Neural cell (in vitro differentiated cells): ENCODE measurements at regions not wholly inside any gene's neighbourhood (a gene's known extent, or its start where the extent isn't known, plus 50 kb on each side); places are given as distances from the start of the nearest gene placed in this dataset.

Experiments
- H2AFZ ChIP-seq: fragments of 200-600, 300-800 bp; sonication (generic), shearing (Covaris generic); 2 replicates; pipeline ENCODE4 v1.6.0; 2014; ENCODE audit warnings: low read depth, mild to moderate bottlenecking, antibody characterized with exemption, low read length, moderate library complexity
- H3F3A ChIP-seq: fragments of 200-600 bp; shearing (Covaris generic); 2 replicates; pipeline ENCODE4 v1.6.1; 2016; ENCODE audit warnings: mild to moderate bottlenecking, moderate library complexity, mixed read lengths, antibody characterized with exemption, low read length; ENCODE audit not compliant: insufficient read depth, poor library complexity, severe bottlenecking
- H3K27ac ChIP-seq: fragments of 200-600, 300-800 bp; sonication (generic), shearing (Covaris generic); 2 replicates; pipeline ENCODE4 v1.5.1; 2014; ENCODE audit warnings: mild to moderate bottlenecking, low read length, moderate library complexity
- H3K27me3 ChIP-seq: fragments of 300-800, 200-600 bp; sonication (generic), shearing (Covaris generic); 2 replicates; pipeline ENCODE4 v1.6.0; 2014; ENCODE audit warnings: mild to moderate bottlenecking, low read depth, low read length, moderate library complexity; ENCODE audit not compliant: insufficient read depth
- H3K36me3 ChIP-seq: fragments of 300-800, 200-600 bp; sonication (generic), shearing (Covaris generic); 2 replicates; pipeline ENCODE4 v1.5.1; 2014; ENCODE audit warnings: mild to moderate bottlenecking, antibody characterized with exemption, low read length, moderate library complexity; ENCODE audit not compliant: insufficient read depth
- H3K4me2 ChIP-seq: fragments of 300-800, 200-600 bp; sonication (generic), shearing (Covaris generic); 2 replicates; pipeline ENCODE4 v1.6.0; 2014; ENCODE audit warnings: mild to moderate bottlenecking, low read length
- H3K4me3 ChIP-seq: fragments of 300-800, 200-600 bp; sonication (generic), shearing (Covaris generic); 2 replicates; pipeline ENCODE4 v1.5.1; 2014; ENCODE audit warnings: mild to moderate bottlenecking, low read length, moderate library complexity
- H3K79me2 ChIP-seq: fragments of 200-600 bp; shearing (Covaris generic); replicated peaks from 2 replicates; pipeline ENCODE4 v1.6.0; 2014; ENCODE audit warnings: mild to moderate bottlenecking, low read length, moderate library complexity; ENCODE audit not compliant: insufficient read depth
- H3K9ac ChIP-seq: fragments of 300-800, 200-600 bp; sonication (generic), shearing (Covaris generic); 2 replicates; pipeline ENCODE4 v1.6.1; 2016; ENCODE audit warnings: mild to moderate bottlenecking, low read length, mixed read lengths
- H3K9me2 ChIP-seq: fragments of 200-600 bp; shearing (Covaris generic); 2 replicates; pipeline ENCODE4 v1.6.1; 2016; ENCODE audit warnings: mild to moderate bottlenecking, low read length, mixed read lengths; ENCODE audit not compliant: insufficient read depth
- H3K9me3 ChIP-seq: fragments of 200-600, 300-800 bp; sonication (generic), shearing (Covaris generic); 2 replicates; pipeline ENCODE4 v1.6.1; 2016; ENCODE audit warnings: mild to moderate bottlenecking, mixed run types, low read length, moderate library complexity, mixed read lengths
- H4K20me1 ChIP-seq: fragments of 200-600 bp; shearing (Covaris generic); 2 replicates; pipeline ENCODE4 v1.6.1; 2016; ENCODE audit warnings: mild to moderate bottlenecking, mixed run types; ENCODE audit not compliant: insufficient read depth
- EP300 ChIP-seq: fragments of 450-650 bp; conservative IDR thresholded peaks from 2 replicates; pipeline ENCODE4 v1.6.1; 2014; ENCODE audit warnings: antibody characterized with exemption, mild to moderate bottlenecking, moderate library complexity; ENCODE audit not compliant: poor library complexity, severe bottlenecking
- EZH2 ChIP-seq: fragments of 200-600, 300-800 bp; shearing (Covaris generic), sonication (generic); IDR thresholded peaks from 2 replicates; pipeline ENCODE4 v1.6.1; 2014; ENCODE audit warnings: antibody characterized with exemption, low read length, borderline replicate concordance, mild to moderate bottlenecking; ENCODE audit not compliant: insufficient read depth, poor library complexity, severe bottlenecking
- MXI1 ChIP-seq: fragments of 450-650 bp; conservative IDR thresholded peaks from 2 replicates; pipeline ENCODE4 v1.6.1; 2014; ENCODE audit warnings: antibody characterized with exemption, mild to moderate bottlenecking; ENCODE audit not compliant: poor library complexity, severe bottlenecking
- POLR2AphosphoS5 ChIP-seq: IDR thresholded peaks from 2 replicates; pipeline ENCODE4 v1.6.1; 2012
- RAD21 ChIP-seq: fragments of 450-650 bp; conservative IDR thresholded peaks from 2 replicates; pipeline ENCODE4 v1.6.1; 2014; ENCODE audit warnings: antibody characterized with exemption, mild to moderate bottlenecking, moderate library complexity
- SMC3 ChIP-seq: fragments of 450-650 bp; conservative IDR thresholded peaks from 2 replicates; pipeline ENCODE4 v1.6.1; 2014; ENCODE audit warnings: antibody characterized with exemption, mild to moderate bottlenecking, moderate library complexity; ENCODE audit not compliant: poor library complexity
- TAF1 ChIP-seq: IDR thresholded peaks from 2 replicates; pipeline ENCODE4 v1.6.1; 2012; ENCODE audit warnings: low read depth
- TF ChIP-seq, protein P1 (sequence below): fragments of 450-650 bp; IDR thresholded peaks from 2 replicates; pipeline ENCODE4 v1.5.1; 2014; ENCODE audit warnings: antibody characterized with exemption, mild to moderate bottlenecking, moderate library complexity; ENCODE audit not compliant: poor library complexity, severe bottlenecking
- TF ChIP-seq, protein P2 (sequence below): IDR thresholded peaks from 2 replicates; pipeline ENCODE4 v1.6.1; 2012; ENCODE audit warnings: borderline replicate concordance

DNA sequence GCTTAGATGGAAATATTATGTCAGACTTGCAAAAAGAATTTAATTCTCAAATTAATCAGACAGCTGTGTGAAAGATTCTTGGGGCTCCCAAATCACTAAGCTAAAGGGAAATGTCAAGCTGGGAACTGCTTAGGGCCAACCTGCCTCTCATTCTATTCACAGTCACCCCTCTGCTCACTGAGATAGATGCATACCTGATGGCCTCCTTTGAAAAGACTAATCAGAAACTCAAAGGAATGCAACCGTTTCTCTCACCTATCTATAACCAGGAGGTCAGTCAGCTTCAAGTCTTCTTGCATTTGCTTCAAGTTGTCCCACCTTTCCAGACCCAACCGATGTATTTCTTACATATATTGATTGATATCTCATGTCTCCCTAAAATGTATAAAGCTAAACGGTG is 882.7 kb downstream of the CENPC start:
- H3K4me3 ChIP-seq, result no peak overlapping the region
- TF ChIP-seq EP300, result no peak
- no peak for TF ChIP-seq SMC3
- TF ChIP-seq, protein P1, sequence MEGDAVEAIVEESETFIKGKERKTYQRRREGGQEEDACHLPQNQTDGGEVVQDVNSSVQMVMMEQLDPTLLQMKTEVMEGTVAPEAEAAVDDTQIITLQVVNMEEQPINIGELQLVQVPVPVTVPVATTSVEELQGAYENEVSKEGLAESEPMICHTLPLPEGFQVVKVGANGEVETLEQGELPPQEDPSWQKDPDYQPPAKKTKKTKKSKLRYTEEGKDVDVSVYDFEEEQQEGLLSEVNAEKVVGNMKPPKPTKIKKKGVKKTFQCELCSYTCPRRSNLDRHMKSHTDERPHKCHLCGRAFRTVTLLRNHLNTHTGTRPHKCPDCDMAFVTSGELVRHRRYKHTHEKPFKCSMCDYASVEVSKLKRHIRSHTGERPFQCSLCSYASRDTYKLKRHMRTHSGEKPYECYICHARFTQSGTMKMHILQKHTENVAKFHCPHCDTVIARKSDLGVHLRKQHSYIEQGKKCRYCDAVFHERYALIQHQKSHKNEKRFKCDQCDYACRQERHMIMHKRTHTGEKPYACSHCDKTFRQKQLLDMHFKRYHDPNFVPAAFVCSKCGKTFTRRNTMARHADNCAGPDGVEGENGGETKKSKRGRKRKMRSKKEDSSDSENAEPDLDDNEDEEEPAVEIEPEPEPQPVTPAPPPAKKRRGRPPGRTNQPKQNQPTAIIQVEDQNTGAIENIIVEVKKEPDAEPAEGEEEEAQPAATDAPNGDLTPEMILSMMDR, result no peak
- no peak for TF ChIP-seq TAF1
- no peaks in the 10 kb centered on the region for H3F3A ChIP-seq
- no peak overlapping the region for H3K27ac ChIP-seq
- H3K9ac ChIP-seq, result no peak overlapping the region
- H3K27me3 ChIP-seq, result no peaks in the 10 kb centered on the region
- no peaks in the 10 kb centered on the region for H3K36me3 ChIP-seq
- no peaks in the 10 kb centered on the region for H3K79me2 ChIP-seq
- H2AFZ ChIP-seq, result no peak overlapping the region
- no peaks in the 10 kb centered on the region for H3K9me2 ChIP-seq
- no peaks in the 10 kb centered on the region for H4K20me1 ChIP-seq
- H3K4me2 ChIP-seq, result no peak overlapping the region
- H3K9me3 ChIP-seq, result no peaks in the 10 kb centered on the region

DNA sequence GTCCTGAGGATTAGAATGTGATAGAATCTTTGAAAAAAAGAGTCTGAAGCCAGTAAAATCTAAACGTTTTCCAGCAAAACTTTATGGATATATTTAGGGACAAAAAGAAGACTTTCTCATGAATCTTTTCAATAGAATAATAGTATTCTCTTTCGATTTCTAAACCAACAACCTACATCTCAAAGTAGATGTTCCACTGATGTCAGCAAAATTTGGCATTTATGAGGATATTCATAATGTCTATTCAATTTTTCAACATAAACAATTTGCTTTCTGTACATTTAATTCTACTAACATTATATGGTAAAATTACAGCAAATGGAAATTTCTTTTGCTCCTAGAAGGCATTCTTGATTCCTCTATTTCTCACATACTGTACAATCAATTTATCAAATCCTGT is 886.5 kb downstream of the CENPC start:
- no peak overlapping the region for H3K9ac ChIP-seq
- H3K79me2 ChIP-seq, result no peaks in the 10 kb centered on the region
- no peak overlapping the region for H3K4me3 ChIP-seq
- no peaks in the 10 kb centered on the region for H3K36me3 ChIP-seq
- H2AFZ ChIP-seq, result no peak overlapping the region
- H3K9me2 ChIP-seq, result no peaks in the 10 kb centered on the region
- H3K27ac ChIP-seq, result no peak overlapping the region
- no peaks in the 10 kb centered on the region for H3K9me3 ChIP-seq
- H4K20me1 ChIP-seq, result no peaks in the 10 kb centered on the region
- H3K4me2 ChIP-seq, result no peak overlapping the region
- no peaks in the 10 kb centered on the region for H3K27me3 ChIP-seq
- H3F3A ChIP-seq, result no peaks in the 10 kb centered on the region
- TF ChIP-seq RAD21, result no peak
- TF ChIP-seq, protein P2, sequence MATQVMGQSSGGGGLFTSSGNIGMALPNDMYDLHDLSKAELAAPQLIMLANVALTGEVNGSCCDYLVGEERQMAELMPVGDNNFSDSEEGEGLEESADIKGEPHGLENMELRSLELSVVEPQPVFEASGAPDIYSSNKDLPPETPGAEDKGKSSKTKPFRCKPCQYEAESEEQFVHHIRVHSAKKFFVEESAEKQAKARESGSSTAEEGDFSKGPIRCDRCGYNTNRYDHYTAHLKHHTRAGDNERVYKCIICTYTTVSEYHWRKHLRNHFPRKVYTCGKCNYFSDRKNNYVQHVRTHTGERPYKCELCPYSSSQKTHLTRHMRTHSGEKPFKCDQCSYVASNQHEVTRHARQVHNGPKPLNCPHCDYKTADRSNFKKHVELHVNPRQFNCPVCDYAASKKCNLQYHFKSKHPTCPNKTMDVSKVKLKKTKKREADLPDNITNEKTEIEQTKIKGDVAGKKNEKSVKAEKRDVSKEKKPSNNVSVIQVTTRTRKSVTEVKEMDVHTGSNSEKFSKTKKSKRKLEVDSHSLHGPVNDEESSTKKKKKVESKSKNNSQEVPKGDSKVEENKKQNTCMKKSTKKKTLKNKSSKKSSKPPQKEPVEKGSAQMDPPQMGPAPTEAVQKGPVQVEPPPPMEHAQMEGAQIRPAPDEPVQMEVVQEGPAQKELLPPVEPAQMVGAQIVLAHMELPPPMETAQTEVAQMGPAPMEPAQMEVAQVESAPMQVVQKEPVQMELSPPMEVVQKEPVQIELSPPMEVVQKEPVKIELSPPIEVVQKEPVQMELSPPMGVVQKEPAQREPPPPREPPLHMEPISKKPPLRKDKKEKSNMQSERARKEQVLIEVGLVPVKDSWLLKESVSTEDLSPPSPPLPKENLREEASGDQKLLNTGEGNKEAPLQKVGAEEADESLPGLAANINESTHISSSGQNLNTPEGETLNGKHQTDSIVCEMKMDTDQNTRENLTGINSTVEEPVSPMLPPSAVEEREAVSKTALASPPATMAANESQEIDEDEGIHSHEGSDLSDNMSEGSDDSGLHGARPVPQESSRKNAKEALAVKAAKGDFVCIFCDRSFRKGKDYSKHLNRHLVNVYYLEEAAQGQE, result no peak
- no peak for TF ChIP-seq MXI1
- no peak for TF ChIP-seq SMC3
- no peak for TF ChIP-seq TAF1
- TF ChIP-seq, protein P1, result no peak
- no peak for TF ChIP-seq EZH2
- no peak for TF ChIP-seq EP300
- no peak for TF ChIP-seq POLR2AphosphoS5
